Upper lobe of left lung (tissue), 4 donors: ENCODE measurements at regions not wholly inside any gene's neighbourhood (a gene's known extent, or its start where the extent isn't known, plus 50 kb on each side); places are given as distances from the start of the nearest gene placed in this dataset.

Experiments used
- CTCF ChIP-seq, 6 experiments: fragments of 450-650 bp in 4 of 6; fragments of 200-600 bp in 2 of 6; sonication (generic) in 2 of 6; IDR thresholded peaks; one replicate each; pipeline ENCODE4 v1.5.1; 2016 to 2019; ENCODE audit warnings: antibody characterized with exemption in 6 of 6
- POLR2A ChIP-seq, 4 donors: fragments of 450-650 bp; IDR thresholded peaks; one replicate each; pipeline ENCODE4 v1.5.1; 2016 to 2017; ENCODE audit warnings: antibody characterized with exemption in 4 of 4, mild to moderate bottlenecking in 2 of 4

DNA sequence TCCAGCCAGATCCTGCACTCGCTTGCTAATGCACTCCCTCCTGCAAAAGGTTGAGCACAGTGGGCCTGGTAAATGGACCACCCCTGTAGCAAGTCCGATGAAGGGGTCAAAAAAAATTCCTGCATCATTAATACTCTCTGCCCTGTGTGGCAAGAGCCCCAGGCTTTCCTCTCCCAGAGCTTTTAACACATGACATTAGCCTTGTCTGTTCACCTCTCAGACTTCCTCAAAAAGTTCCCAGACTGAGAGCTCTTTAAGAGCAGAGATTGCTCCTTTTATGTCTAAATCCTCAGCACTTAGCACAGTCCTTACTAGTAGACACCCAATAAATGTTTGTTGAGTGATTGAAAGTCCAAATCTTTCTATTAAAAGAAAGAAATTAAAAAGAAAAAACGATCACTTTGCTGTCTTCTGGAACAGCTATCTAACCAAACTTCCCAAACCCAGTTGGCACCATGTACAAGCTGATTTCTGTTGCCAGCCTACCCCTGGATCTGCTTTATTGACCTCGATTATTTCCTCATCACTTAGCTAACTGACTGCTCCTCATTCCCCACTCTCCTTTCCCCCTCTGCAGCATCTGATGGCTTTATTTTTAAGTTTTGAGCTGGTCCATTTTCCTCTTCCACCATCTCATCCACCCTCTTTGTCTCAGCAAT is 209.8 kb downstream of the ENC1 start:
- TF ChIP-seq POLR2A (IDR thresholded peaks at IDR 0.05) (no peak), CTCF (IDR thresholded peaks at IDR 0.05) (no peak)
